Activated T-helper 2 cell treated with anti-CD3 and anti-CD28 coated beads, Interferon-gamma antibody, Interleukin-2, Interleukin-4, amounts not matched to agents 10 μg/mL and 5 μg/mL and 100 μg/mL, durations not matched to agents 14 hours and 24 hours and 36 hours (primary cell): ENCODE measurements at regions not wholly inside any gene's neighbourhood (a gene's known extent, or its start where the extent isn't known, plus 50 kb on each side); places are given as distances from the start of the nearest gene placed in this dataset.

Experiments used
- DNase-seq: peaks from one replicate; pipeline ENCODE4 v3.0.0; 2021; ENCODE audit warnings: low spot score
- H3K27ac Mint-ChIP-seq: one replicate; pipeline ENCODE4 v1.8.0; 2021; ENCODE audit warnings: mixed read lengths
- H3K27me3 Mint-ChIP-seq: one replicate; pipeline ENCODE4 v1.8.0; 2021; ENCODE audit warnings: low read depth, mixed read lengths
- H3K36me3 Mint-ChIP-seq: one replicate; pipeline ENCODE4 v1.8.0; 2021; ENCODE audit warnings: low read depth, mixed read lengths
- H3K4me1 Mint-ChIP-seq: one replicate; pipeline ENCODE4 v1.8.0; 2021; ENCODE audit warnings: low read depth, mixed read lengths
- H3K4me3 Mint-ChIP-seq: one replicate; pipeline ENCODE4 v1.8.0; 2021; ENCODE audit warnings: low read depth, mild to moderate bottlenecking, moderate library complexity, mixed read lengths
- H3K9me3 Mint-ChIP-seq: one replicate; pipeline ENCODE4 v1.8.0; 2021; ENCODE audit warnings: mixed read lengths
- intact Hi-C: fragments of 100-400 bp; cut with micrococcal nuclease; formaldehyde crosslinking; loops from one replicate; pipeline ENCODE4 v1.15.1; 2023

GRCh38 chr5:61270510-61271165 is 61.4 kb upstream of the ZSWIM6 start:
- Mint-ChIP-seq H3K9me3 (no peaks in the 10 kb centered on the region), H3K27ac (no peak overlapping the region), H3K27me3 (peaks cover 4% of the 10 kb centered on the region), H3K4me3 (no peak overlapping the region), H3K4me1 (peaks cover 6% of the 10 kb centered on the region), H3K36me3 (no peaks in the 10 kb centered on the region)
- intact Hi-C loops = no loop called here
- DNase-seq = no peak

GRCh38 chr5:61272688-61273087 is 59.4 kb upstream of the ZSWIM6 start:
- Mint-ChIP-seq H3K9me3 (no peaks in the 10 kb centered on the region), H3K4me1 (peaks cover 22% of the 10 kb centered on the region), H3K4me3 (no peak overlapping the region), H3K27me3 (no peaks in the 10 kb centered on the region), H3K27ac (no peak overlapping the region), H3K36me3 (no peaks in the 10 kb centered on the region)
- intact Hi-C loops = no loop called here
- no peak for DNase-seq

DNA sequence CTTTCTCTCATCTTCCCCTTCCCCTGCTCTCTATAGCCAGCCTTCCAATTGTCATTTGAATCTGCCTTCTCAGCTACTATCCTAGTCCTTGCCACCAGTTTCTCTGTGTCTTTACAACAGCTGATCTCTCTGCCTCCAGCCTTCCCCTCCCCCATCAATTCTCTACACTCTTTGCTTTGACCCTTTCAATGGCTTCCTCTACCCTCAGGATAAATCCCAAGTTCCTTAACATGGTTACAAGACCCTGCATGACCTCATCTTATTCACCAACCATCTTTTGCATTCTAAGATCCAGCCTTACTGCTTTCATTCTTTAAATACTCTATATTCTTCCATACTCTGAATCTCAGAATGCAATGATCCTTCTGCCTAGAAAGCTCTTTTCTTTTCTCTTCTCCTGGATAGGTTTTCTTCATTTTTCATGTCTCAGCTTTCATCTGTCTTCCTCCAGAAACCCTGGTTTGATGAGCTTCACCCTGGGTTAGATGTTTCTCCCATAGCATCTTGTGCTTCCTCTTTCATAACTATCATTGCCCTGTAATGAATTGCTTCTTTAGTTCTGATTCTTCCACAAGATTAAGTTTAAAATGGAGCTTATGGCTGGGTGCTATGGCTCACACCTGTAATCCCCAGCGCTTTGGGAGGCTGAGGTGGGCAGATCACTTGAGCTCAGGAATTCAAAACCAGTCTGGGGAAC is 58.6 kb upstream of the ZSWIM6 start:
- Mint-ChIP-seq H3K9me3 (no peaks in the 10 kb centered on the region), H3K27ac (no peak overlapping the region), H3K4me3 (no peak overlapping the region), H3K4me1 (peaks cover 23% of the 10 kb centered on the region), H3K27me3 (no peaks in the 10 kb centered on the region), H3K36me3 (no peaks in the 10 kb centered on the region)
- no peak for DNase-seq
- intact Hi-C loops = no loop called here

DNA sequence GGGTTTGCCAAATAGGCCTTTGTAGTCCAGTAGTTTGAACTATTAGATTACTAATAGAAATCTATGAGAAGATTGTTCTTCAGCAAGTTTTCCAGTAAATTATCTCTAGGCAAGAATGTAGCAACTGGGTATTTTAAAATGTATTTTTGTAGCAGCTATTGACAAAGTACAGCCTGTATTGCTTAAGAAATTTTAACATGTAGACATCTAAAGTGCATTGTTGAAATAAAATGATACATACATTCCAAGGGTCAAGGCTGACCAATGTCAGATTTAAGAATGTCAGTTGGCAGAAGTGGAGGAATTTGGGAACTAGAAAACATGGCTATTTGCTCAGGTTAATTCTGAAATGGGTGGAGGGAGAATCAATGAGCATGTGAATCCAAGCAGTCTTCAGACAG is 57.5 kb upstream of the ZSWIM6 start:
- Mint-ChIP-seq H3K36me3 (no peaks in the 10 kb centered on the region), H3K27ac (no peak overlapping the region), H3K4me3 (no peak overlapping the region), H3K9me3 (no peaks in the 10 kb centered on the region), H3K4me1 (peaks cover 19% of the 10 kb centered on the region), H3K27me3 (no peaks in the 10 kb centered on the region)
- intact Hi-C loops = no loop called here
- DNase-seq = no peak

GRCh38 chr5:61275841-61276240 is 56.2 kb upstream of the ZSWIM6 start:
- Mint-ChIP-seq H3K4me3 (no peak overlapping the region), H3K36me3 (no peaks in the 10 kb centered on the region), H3K27ac (peak overlapping the region; percentile 44), H3K9me3 (no peaks in the 10 kb centered on the region), H3K4me1 (peaks cover 26% of the 10 kb centered on the region), H3K27me3 (no peaks in the 10 kb centered on the region)
- intact Hi-C loops = loop anchor here (5.0 kb wide), 3 partner anchors 114 to 381 kb away; partner anchors contain the start of gene SMIM15
- DNase-seq = no peak

DNA sequence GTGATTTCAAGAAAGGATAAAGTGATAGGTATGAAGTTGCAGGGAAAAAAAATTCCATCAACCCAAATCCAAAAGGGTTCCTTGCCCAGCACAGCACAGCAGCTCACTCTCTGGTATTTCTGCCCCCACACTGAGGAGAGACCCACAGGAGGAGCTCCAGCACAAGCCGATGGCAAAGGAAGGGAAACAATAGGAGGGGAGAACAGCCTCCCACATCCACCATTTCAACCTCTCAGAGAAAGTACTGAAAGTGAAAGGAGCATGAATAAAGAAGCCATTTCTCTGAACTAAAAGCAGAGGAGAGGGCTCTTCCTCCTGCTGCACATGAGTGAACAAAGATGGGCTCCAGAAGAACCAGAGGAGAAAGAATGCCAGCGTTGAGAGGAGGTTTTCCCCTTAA is 54.9 kb upstream of the ZSWIM6 start:
- Mint-ChIP-seq H3K4me1 (peaks cover 30% of the 10 kb centered on the region), H3K27ac (peak overlapping the region; percentile 86), H3K36me3 (no peaks in the 10 kb centered on the region), H3K4me3 (peak overlapping the region; percentile 76), H3K9me3 (no peaks in the 10 kb centered on the region), H3K27me3 (no peaks in the 10 kb centered on the region)
- DNase-seq = no peak
- intact Hi-C loops = loop anchor here (5.0 kb wide), 3 partner anchors 115 to 380 kb away; partner anchors contain the start of gene SMIM15

GRCh38 chr5:61277781-61278180 is 54.3 kb upstream of the ZSWIM6 start:
- H3K4me3 Mint-ChIP-seq = peak overlapping the region; percentile 76
- no peaks in the 10 kb centered on the region for H3K27me3 Mint-ChIP-seq
- intact Hi-C loops = loop anchor here (5.0 kb wide), 3 partner anchors 115 to 380 kb away; partner anchors contain the start of gene SMIM15
- H3K9me3 Mint-ChIP-seq = no peaks in the 10 kb centered on the region
- H3K4me1 Mint-ChIP-seq = peaks cover 30% of the 10 kb centered on the region
- DNase-seq = no peak
- peak overlapping the region; percentile 86 for H3K27ac Mint-ChIP-seq
- no peaks in the 10 kb centered on the region for H3K36me3 Mint-ChIP-seq

GRCh38 chr5:61279725-61280124 is 52.3 kb upstream of the ZSWIM6 start:
- no peak for DNase-seq
- Mint-ChIP-seq H3K27ac (no peak overlapping the region), H3K36me3 (no peaks in the 10 kb centered on the region), H3K4me3 (no peak overlapping the region), H3K9me3 (no peaks in the 10 kb centered on the region), H3K27me3 (no peaks in the 10 kb centered on the region), H3K4me1 (peaks cover 30% of the 10 kb centered on the region)
- intact Hi-C loops = loop anchor here (2.0 to 5.0 kb wide), 5 partner anchors 77 to 378 kb away; partner anchors contain the start of gene SMIM15

GRCh38 chr5:61280205-61280604 is 51.9 kb upstream of the ZSWIM6 start:
- H3K36me3 Mint-ChIP-seq = no peaks in the 10 kb centered on the region
- no peak overlapping the region for H3K27ac Mint-ChIP-seq
- intact Hi-C loops = loop anchor here (2.0 kb wide), 2 partner anchors 77 to 235 kb away; no protein-coding TSS in a partner anchor
- H3K9me3 Mint-ChIP-seq = no peaks in the 10 kb centered on the region
- no peaks in the 10 kb centered on the region for H3K27me3 Mint-ChIP-seq
- H3K4me3 Mint-ChIP-seq = no peak overlapping the region
- peaks cover 30% of the 10 kb centered on the region for H3K4me1 Mint-ChIP-seq
- DNase-seq = no peak

DNA sequence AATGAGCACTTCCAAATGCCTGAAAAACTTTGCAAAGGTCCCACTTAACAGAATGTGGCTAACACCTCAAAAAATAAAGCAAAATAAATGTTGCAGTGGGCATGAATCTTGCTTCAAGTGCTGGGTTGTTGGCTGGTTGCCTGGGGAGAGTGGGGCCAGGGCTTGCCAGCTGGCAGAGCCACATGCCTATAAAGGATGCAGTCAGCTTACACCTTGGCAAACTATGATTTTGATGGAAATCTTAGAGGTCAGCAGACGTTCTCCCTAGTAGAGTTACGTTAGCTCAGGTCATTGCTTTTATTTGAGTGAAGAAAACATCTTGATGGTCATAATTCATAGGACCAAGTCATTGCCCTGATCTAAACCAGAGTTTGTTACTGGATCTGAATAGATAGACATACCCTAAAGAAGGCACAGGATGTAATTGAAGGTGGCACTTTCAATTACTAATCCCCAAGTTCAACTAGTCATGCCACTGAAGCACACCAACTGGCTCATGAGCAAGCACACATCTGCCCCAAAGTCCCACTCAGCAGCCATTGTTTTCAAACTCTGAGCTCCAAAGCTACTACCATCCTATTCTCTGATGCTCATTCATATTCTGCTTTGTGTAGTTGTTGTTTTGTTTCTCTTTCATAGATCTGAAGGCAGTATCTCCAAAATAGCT is 51.2 kb upstream of the ZSWIM6 start:
- Mint-ChIP-seq H3K27me3 (no peaks in the 10 kb centered on the region), H3K9me3 (no peaks in the 10 kb centered on the region), H3K4me1 (peaks cover 26% of the 10 kb centered on the region), H3K4me3 (no peak overlapping the region), H3K36me3 (no peaks in the 10 kb centered on the region), H3K27ac (no peak overlapping the region)
- DNase-seq = no peak
- intact Hi-C loops = loop anchor here (2.0 kb wide), 2 partner anchors 78 to 236 kb away; no protein-coding TSS in a partner anchor

DNA sequence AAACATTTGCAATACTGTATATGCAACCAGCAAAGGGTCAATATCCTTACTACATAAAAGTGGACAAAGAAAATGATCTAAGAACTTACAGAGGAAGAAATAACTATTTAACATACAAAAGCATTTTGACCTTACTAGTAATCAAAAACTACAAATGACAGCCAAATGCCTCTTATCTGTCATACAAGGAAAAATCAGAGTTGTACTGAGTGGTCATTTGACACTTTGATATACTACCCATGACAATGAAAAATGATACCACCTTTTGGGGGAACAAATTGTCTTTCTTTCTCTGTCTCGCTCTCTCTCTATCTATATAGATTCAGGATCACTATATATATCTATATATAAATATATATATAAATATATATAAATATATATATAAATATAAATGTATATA is 50.4 kb upstream of the ZSWIM6 start:
- Mint-ChIP-seq H3K36me3 (no peaks in the 10 kb centered on the region), H3K4me1 (peaks cover 23% of the 10 kb centered on the region), H3K4me3 (no peak overlapping the region), H3K27me3 (no peaks in the 10 kb centered on the region), H3K27ac (no peak overlapping the region), H3K9me3 (no peaks in the 10 kb centered on the region)
- DNase-seq = no peak
- intact Hi-C loops = loop anchor here (2.0 kb wide), 2 partner anchors 79 to 237 kb away; no protein-coding TSS in a partner anchor
